CD4-positive, CD25-positive, alpha-beta regulatory T cell (primary cell): ENCODE measurements at regions not wholly inside any gene's neighbourhood (a gene's known extent, or its start where the extent isn't known, plus 50 kb on each side); places are given as distances from the start of the nearest gene placed in this dataset.

Experiments
- ATAC-seq, 2 donors: fragments of 150-1000 bp; cut with Tn5 transposase; one replicate each; pipeline ENCODE4 v1.10.0; 2021; ENCODE audit warnings: low read depth in 2 of 2, moderate number of reproducible peaks in 2 of 2, moderate library complexity in 1 of 2
- DNase-seq, 3 donors: peaks; one replicate each; pipeline versions ENCODE4 v3.0.0 to v3.0.0-alpha.2; 2012 to 2022; ENCODE audit warnings: mixed read lengths in 1 of 3
- H3K27ac ChIP-seq: one replicate; pipeline ENCODE4 v1.7.0; 2013; ENCODE audit warnings: mild to moderate bottlenecking, low read length; ENCODE audit not compliant: insufficient read depth, poor library complexity, severe bottlenecking
- H3K27me3 ChIP-seq: one replicate; pipeline ENCODE4 v1.7.0; 2013; ENCODE audit warnings: low read length; ENCODE audit not compliant: control insufficient read depth, insufficient read depth
- H3K36me3 ChIP-seq: one replicate; pipeline ENCODE4 v1.7.0; 2013; ENCODE audit warnings: mild to moderate bottlenecking, low read length, moderate library complexity; ENCODE audit not compliant: control insufficient read depth, insufficient read depth
- H3K4me1 ChIP-seq: 2 replicates; pipeline ENCODE4 v1.7.0; 2013; ENCODE audit warnings: mild to moderate bottlenecking, low read length; ENCODE audit not compliant: insufficient read depth, control insufficient read depth, poor library complexity, severe bottlenecking
- H3K4me3 ChIP-seq: one replicate; pipeline ENCODE4 v1.7.0; 2013; ENCODE audit warnings: low read depth, mild to moderate bottlenecking, low read length, moderate library complexity
- H3K9me3 ChIP-seq, 2 experiments: 1 replicate in 1 of 2; 2 replicates in 1 of 2; pipeline ENCODE4 v1.7.0; 2013; ENCODE audit warnings: low read length in 2 of 2, mild to moderate bottlenecking in 1 of 2, moderate library complexity in 1 of 2; ENCODE audit not compliant: control insufficient read depth in 2 of 2
- H3K27ac Mint-ChIP-seq, 3 donors: one replicate each; pipeline ENCODE4 v1.8.0; 2020 to 2022; ENCODE audit warnings: mild to moderate bottlenecking in 3 of 3, mixed read lengths in 3 of 3, moderate library complexity in 2 of 3
- H3K27me3 Mint-ChIP-seq: one replicate; pipeline ENCODE4 v1.8.0; 2022; ENCODE audit warnings: mild to moderate bottlenecking, mixed read lengths
- H3K36me3 Mint-ChIP-seq: one replicate; pipeline ENCODE4 v1.8.0; 2020; ENCODE audit warnings: mixed read lengths
- H3K4me1 Mint-ChIP-seq, 4 donors: one replicate each; pipeline ENCODE4 v1.8.0; 2020 to 2022; ENCODE audit warnings: mixed read lengths in 4 of 4, mild to moderate bottlenecking in 1 of 4
- H3K4me3 Mint-ChIP-seq, 4 donors: one replicate each; pipeline ENCODE4 v1.8.0; 2020 to 2022; ENCODE audit warnings: mild to moderate bottlenecking in 4 of 4, mixed read lengths in 4 of 4, moderate library complexity in 3 of 4
- H3K9me3 Mint-ChIP-seq, 7 donors: one replicate each; pipeline ENCODE4 v1.8.0; 2020 to 2022; ENCODE audit warnings: mixed read lengths in 7 of 7, mild to moderate bottlenecking in 3 of 7, moderate library complexity in 2 of 7

DNA sequence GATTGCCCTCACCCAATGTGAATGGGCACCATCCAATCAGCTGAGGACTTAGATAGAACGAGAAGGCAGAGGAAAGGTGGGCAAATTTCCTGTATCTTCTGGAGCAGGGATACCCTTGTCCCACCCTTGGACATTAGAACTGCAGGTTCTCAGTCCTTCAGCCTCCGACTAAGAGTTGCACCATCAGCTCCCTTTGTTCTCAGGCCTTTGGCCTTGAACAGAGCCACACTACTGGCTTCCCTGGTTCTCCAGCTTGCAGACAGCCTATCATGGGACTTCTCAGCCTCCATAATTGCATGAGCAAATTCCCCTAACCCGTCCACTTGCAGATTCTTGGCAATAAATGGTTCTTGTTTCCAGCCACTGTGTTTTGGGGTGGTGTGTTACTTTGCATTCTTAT, 102.4 kb downstream of the LSM3 start:
- Histone ChIP-seq H3K27me3 (no peaks in the 10 kb centered on the region), H3K9me3 (no peaks in the 10 kb centered on the region), H3K4me1 (no peaks in the 10 kb centered on the region), H3K36me3 (no peaks in the 10 kb centered on the region), H3K4me3 (no peak overlapping the region), H3K27ac (no peak overlapping the region)
- Mint-ChIP-seq H3K36me3 (no peaks in the 10 kb centered on the region), H3K4me1 (peaks cover 0 to 2% (median 0%) of the 10 kb centered on the region in 4 donors), H3K9me3 (peaks cover 0 to 1% (median 0%) of the 10 kb centered on the region in 7 donors), H3K4me3 (no peak overlapping the region), H3K27ac (no peak overlapping the region), H3K27me3 (no peaks in the 10 kb centered on the region)
- no peak for DNase-seq
- no peak for ATAC-seq

- Mint-ChIP-seq H3K4me1 (peaks cover 0 to 2% (median 0%) of the 10 kb centered on the region in 4 donors), H3K36me3 (no peaks in the 10 kb centered on the region), H3K4me3 (no peak overlapping the region), H3K27me3 (no peaks in the 10 kb centered on the region), H3K27ac (peak overlapping the region in 1 of 3 donors; percentile 46), H3K9me3 (no peaks in the 10 kb centered on the region)
- no peak overlapping the region for H3K4me3 ChIP-seq
- no peak for DNase-seq
- H3K27me3 ChIP-seq, result no peaks in the 10 kb centered on the region
- no peak for ATAC-seq
- H3K4me1 ChIP-seq, result no peaks in the 10 kb centered on the region
- no peaks in the 10 kb centered on the region for H3K9me3 ChIP-seq
- no peak overlapping the region for H3K27ac ChIP-seq
- H3K36me3 ChIP-seq, result no peaks in the 10 kb centered on the region
Measured at GRCh38 chr3:14282001-14282705, 103.5 kb downstream of the LSM3 start.

DNA sequence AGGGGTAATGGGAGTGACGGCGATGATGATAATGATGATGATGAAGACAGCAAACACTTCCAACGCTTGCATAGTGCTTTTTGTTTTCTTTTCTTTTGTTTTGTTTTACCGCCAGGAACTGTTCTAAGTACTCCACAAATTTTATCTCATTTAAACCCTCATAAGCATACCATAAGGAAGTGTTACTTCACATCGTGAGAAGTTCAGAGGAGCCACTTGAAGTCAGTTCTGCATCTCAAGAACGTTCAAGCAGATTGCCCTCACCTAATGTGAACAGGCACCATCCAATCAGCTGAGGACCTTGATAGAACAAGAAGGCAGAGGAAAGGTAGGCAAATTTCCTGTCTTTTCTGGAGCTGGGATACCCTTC, 104.1 kb downstream of the LSM3 start:
- no peak for DNase-seq
- H3K27me3 ChIP-seq, result no peaks in the 10 kb centered on the region
- H3K4me3 Mint-ChIP-seq, result no peak overlapping the region
- H3K4me1 Mint-ChIP-seq, result no peaks in the 10 kb centered on the region
- no peaks in the 10 kb centered on the region for H3K27me3 Mint-ChIP-seq
- no peaks in the 10 kb centered on the region for H3K4me1 ChIP-seq
- H3K27ac ChIP-seq, result no peak overlapping the region
- no peaks in the 10 kb centered on the region for H3K9me3 ChIP-seq
- H3K4me3 ChIP-seq, result no peak overlapping the region
- no peaks in the 10 kb centered on the region for H3K9me3 Mint-ChIP-seq
- no peak for ATAC-seq
- no peaks in the 10 kb centered on the region for H3K36me3 Mint-ChIP-seq
- H3K27ac Mint-ChIP-seq, result no peak overlapping the region
- H3K36me3 ChIP-seq, result no peaks in the 10 kb centered on the region

- H3K27ac Mint-ChIP-seq, result no peak overlapping the region
- Histone ChIP-seq H3K27me3 (no peaks in the 10 kb centered on the region), H3K4me3 (no peak overlapping the region), H3K4me1 (no peaks in the 10 kb centered on the region), H3K9me3 (no peaks in the 10 kb centered on the region), H3K27ac (no peak overlapping the region), H3K36me3 (no peaks in the 10 kb centered on the region)
- H3K9me3 Mint-ChIP-seq, result no peaks in the 10 kb centered on the region
- H3K36me3 Mint-ChIP-seq, result no peaks in the 10 kb centered on the region
- peak in 1 of 2 donors; percentile 10 for ATAC-seq
- DNase-seq, result no peak
- H3K4me3 Mint-ChIP-seq, result no peak overlapping the region
- H3K27me3 Mint-ChIP-seq, result no peaks in the 10 kb centered on the region
- H3K4me1 Mint-ChIP-seq, result no peaks in the 10 kb centered on the region
Measured at GRCh38 chr3:14283092-14283812, 104.6 kb downstream of the LSM3 start.

- Mint-ChIP-seq H3K27ac (no peak overlapping the region), H3K9me3 (no peaks in the 10 kb centered on the region), H3K4me3 (no peak overlapping the region), H3K36me3 (no peaks in the 10 kb centered on the region), H3K4me1 (no peaks in the 10 kb centered on the region), H3K27me3 (no peaks in the 10 kb centered on the region)
- Histone ChIP-seq H3K27me3 (no peaks in the 10 kb centered on the region), H3K36me3 (no peaks in the 10 kb centered on the region), H3K4me1 (no peaks in the 10 kb centered on the region), H3K9me3 (no peaks in the 10 kb centered on the region), H3K27ac (no peak overlapping the region), H3K4me3 (no peak overlapping the region)
- DNase-seq (no peak), ATAC-seq (no peak)
Measured at GRCh38 chr3:14283813-14284438, 105.3 kb downstream of the LSM3 start.

GRCh38 chr3:14284694-14285547, 106.3 kb downstream of the LSM3 start:
- Mint-ChIP-seq H3K36me3 (no peaks in the 10 kb centered on the region), H3K4me1 (no peaks in the 10 kb centered on the region), H3K4me3 (no peak overlapping the region), H3K27me3 (no peaks in the 10 kb centered on the region), H3K9me3 (no peaks in the 10 kb centered on the region), H3K27ac (no peak overlapping the region)
- Histone ChIP-seq H3K27me3 (no peaks in the 10 kb centered on the region), H3K36me3 (no peaks in the 10 kb centered on the region), H3K4me1 (no peaks in the 10 kb centered on the region), H3K27ac (no peak overlapping the region), H3K9me3 (no peaks in the 10 kb centered on the region), H3K4me3 (no peak overlapping the region)
- ATAC-seq (no peak), DNase-seq (no peak)

DNA sequence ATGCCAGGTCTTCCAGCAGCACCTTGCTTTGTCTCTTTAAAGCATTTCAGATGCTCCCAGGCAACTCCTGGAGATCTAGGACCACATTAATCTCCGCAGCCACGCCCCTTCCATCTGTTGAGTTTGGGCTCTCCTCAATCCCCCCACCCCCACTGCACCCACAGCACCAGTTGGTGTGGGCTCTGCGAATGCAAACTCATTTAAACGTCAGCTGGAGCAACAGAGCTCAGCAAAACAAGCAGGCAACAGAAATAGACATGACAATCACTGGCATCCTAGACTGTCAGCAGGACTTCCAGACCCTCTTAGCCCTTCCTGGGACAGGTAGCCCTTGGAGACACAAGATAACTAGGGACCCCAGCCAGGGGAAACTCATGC, 106.9 kb downstream of the LSM3 start:
- H3K27me3 Mint-ChIP-seq, result no peaks in the 10 kb centered on the region
- H3K9me3 ChIP-seq, result no peaks in the 10 kb centered on the region
- no peaks in the 10 kb centered on the region for H3K4me1 Mint-ChIP-seq
- no peak overlapping the region for H3K27ac Mint-ChIP-seq
- no peak overlapping the region for H3K27ac ChIP-seq
- no peak for DNase-seq
- H3K9me3 Mint-ChIP-seq, result no peaks in the 10 kb centered on the region
- H3K27me3 ChIP-seq, result no peaks in the 10 kb centered on the region
- H3K4me3 ChIP-seq, result no peak overlapping the region
- H3K4me3 Mint-ChIP-seq, result no peak overlapping the region
- no peak for ATAC-seq
- no peaks in the 10 kb centered on the region for H3K36me3 ChIP-seq
- H3K36me3 Mint-ChIP-seq, result no peaks in the 10 kb centered on the region
- no peaks in the 10 kb centered on the region for H3K4me1 ChIP-seq
